CD4-positive, alpha-beta T cell (primary cell): ENCODE measurements at regions not wholly inside any gene's neighbourhood (a gene's known extent, or its start where the extent isn't known, plus 50 kb on each side); places are given as distances from the start of the nearest gene placed in this dataset.

Experiments
- ATAC-seq: fragments of 200-7000 bp; cut with Tn5 transposase; one replicate; pipeline ENCODE4 v1.10.0; 2022; ENCODE audit warnings: mild to moderate bottlenecking; ENCODE audit not compliant: poor library complexity
- CTCF ChIA-PET: fragments of 350-600 bp; sonication (Branson Sonifier 250); formaldehyde crosslinking; loops from one replicate; lab custom pipeline; 2021; ENCODE audit warnings: antibody characterized with exemption, inconsistent platforms; lab: Charles Lee
- POLR2A ChIA-PET: fragments of 350-600 bp; sonication (Branson Sonifier 250); formaldehyde crosslinking; loops from one replicate; lab custom pipeline; 2021; ENCODE audit warnings: antibody characterized with exemption, inconsistent platforms; lab: Charles Lee
- DNase-seq, 14 experiments: peaks; one replicate each; pipeline ENCODE4 v3.0.0-alpha.2; 2013 to 2020; ENCODE audit warnings: mixed read lengths in 2 of 14
- H3K27ac ChIP-seq, 2 donors: one replicate each; pipeline versions ENCODE4 v1.5.1 to v1.7.0; 2013; ENCODE audit warnings: low read length in 2 of 2, low read depth in 1 of 2, mild to moderate bottlenecking in 1 of 2
- H3K27me3 ChIP-seq, 2 experiments: 1 replicate in 1 of 2; 2 replicates in 1 of 2; pipeline versions ENCODE4 v1.6.1 to v1.7.0; 2013; ENCODE audit warnings: low read length in 2 of 2, control low read depth in 1 of 2, mild to moderate bottlenecking in 1 of 2, moderate library complexity in 1 of 2; ENCODE audit not compliant: insufficient read depth in 2 of 2, control insufficient read depth in 1 of 2
- H3K36me3 ChIP-seq: one replicate; pipeline ENCODE4 v1.6.1; 2013; ENCODE audit warnings: low read length, control low read depth; ENCODE audit not compliant: insufficient read depth
- H3K4me1 ChIP-seq: one replicate; pipeline ENCODE4 v1.6.1; 2013; ENCODE audit warnings: low read length, control low read depth; ENCODE audit not compliant: insufficient read depth
- H3K4me3 ChIP-seq: one replicate; pipeline ENCODE4 v1.5.1; 2013; ENCODE audit warnings: mild to moderate bottlenecking, low read length, moderate library complexity
- H3K9me3 ChIP-seq, 2 experiments: 1 replicate in 1 of 2; 2 replicates in 1 of 2; pipeline versions ENCODE4 v1.6.1 to v1.7.0; 2013; ENCODE audit warnings: low read length in 2 of 2, mild to moderate bottlenecking in 2 of 2, control low read depth in 1 of 2, moderate library complexity in 1 of 2; ENCODE audit not compliant: control insufficient read depth in 1 of 2, insufficient read depth in 1 of 2
- H3K27ac Mint-ChIP-seq: one replicate; pipeline ENCODE4 v1.8.0; 2020; ENCODE audit warnings: mixed read lengths
- H3K27me3 Mint-ChIP-seq: one replicate; pipeline ENCODE4 v1.8.0; 2021; ENCODE audit warnings: mixed read lengths
- H3K36me3 Mint-ChIP-seq: one replicate; pipeline ENCODE4 v1.8.0; 2021; ENCODE audit warnings: low read depth, mixed read lengths
- H3K4me1 Mint-ChIP-seq: one replicate; pipeline ENCODE4 v1.8.0; 2021; ENCODE audit warnings: low read depth, mixed read lengths
- H3K4me3 Mint-ChIP-seq: one replicate; pipeline ENCODE4 v1.8.0; 2020; ENCODE audit warnings: mild to moderate bottlenecking, mixed read lengths
- H3K9me3 Mint-ChIP-seq: one replicate; pipeline ENCODE4 v1.8.0; 2020; ENCODE audit warnings: mixed read lengths
- intact Hi-C, 2 experiments: fragments of 100-400 bp; cut with DNase I in 1 of 2; cut with micrococcal nuclease in 1 of 2; formaldehyde crosslinking; loops; one replicate each; pipeline versions ENCODE4 v1.15.1 to v1.9.0; 2023 to 2025; cut with DNase I, micrococcal nuclease
- TF ChIP-seq, protein P1 (sequence below): fragments of 200-600 bp; IDR thresholded peaks from one replicate; pipeline ENCODE4 v1.8.0; 2022; ENCODE audit warnings: antibody characterized with exemption, mild to moderate bottlenecking

- Mint-ChIP-seq H3K36me3 (no peaks in the 10 kb centered on the region), H3K27me3 (no peaks in the 10 kb centered on the region), H3K9me3 (no peaks in the 10 kb centered on the region), H3K4me3 (no peak overlapping the region), H3K4me1 (no peaks in the 10 kb centered on the region), H3K27ac (no peak overlapping the region)
- H3K4me1 ChIP-seq, result no peaks in the 10 kb centered on the region
- H3K36me3 ChIP-seq, result no peaks in the 10 kb centered on the region
- DNase-seq (no peak), ATAC-seq (no peak)
- no peaks in the 10 kb centered on the region for H3K9me3 ChIP-seq
- H3K27me3 ChIP-seq, result no peaks in the 10 kb centered on the region
- intact Hi-C loops, result loop anchor here (5.0 to 10.0 kb wide), 2 partner anchors 637 to 640 kb away; no protein-coding TSS in a partner anchor
- H3K27ac ChIP-seq, result no peak overlapping the region
- ChIA-PET POLR2A (no interaction called here), CTCF (no interaction called here)
- TF ChIP-seq, protein P1, sequence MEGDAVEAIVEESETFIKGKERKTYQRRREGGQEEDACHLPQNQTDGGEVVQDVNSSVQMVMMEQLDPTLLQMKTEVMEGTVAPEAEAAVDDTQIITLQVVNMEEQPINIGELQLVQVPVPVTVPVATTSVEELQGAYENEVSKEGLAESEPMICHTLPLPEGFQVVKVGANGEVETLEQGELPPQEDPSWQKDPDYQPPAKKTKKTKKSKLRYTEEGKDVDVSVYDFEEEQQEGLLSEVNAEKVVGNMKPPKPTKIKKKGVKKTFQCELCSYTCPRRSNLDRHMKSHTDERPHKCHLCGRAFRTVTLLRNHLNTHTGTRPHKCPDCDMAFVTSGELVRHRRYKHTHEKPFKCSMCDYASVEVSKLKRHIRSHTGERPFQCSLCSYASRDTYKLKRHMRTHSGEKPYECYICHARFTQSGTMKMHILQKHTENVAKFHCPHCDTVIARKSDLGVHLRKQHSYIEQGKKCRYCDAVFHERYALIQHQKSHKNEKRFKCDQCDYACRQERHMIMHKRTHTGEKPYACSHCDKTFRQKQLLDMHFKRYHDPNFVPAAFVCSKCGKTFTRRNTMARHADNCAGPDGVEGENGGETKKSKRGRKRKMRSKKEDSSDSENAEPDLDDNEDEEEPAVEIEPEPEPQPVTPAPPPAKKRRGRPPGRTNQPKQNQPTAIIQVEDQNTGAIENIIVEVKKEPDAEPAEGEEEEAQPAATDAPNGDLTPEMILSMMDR, result no peak
- no peak overlapping the region for H3K4me3 ChIP-seq
Observed at GRCh38 chr6:119974430-119975159, 625.0 kb upstream of the MAN1A1 start.

- no peaks in the 10 kb centered on the region for H3K36me3 ChIP-seq
- ChIA-PET CTCF (no interaction called here), POLR2A (no interaction called here)
- H3K4me3 ChIP-seq, result no peak overlapping the region
- TF ChIP-seq, protein P1, result no peak
- Mint-ChIP-seq H3K36me3 (no peaks in the 10 kb centered on the region), H3K4me1 (no peaks in the 10 kb centered on the region), H3K27ac (no peak overlapping the region), H3K27me3 (no peaks in the 10 kb centered on the region), H3K9me3 (no peaks in the 10 kb centered on the region), H3K4me3 (no peak overlapping the region)
- H3K9me3 ChIP-seq, result no peaks in the 10 kb centered on the region
- DNase-seq, result peak in 2 of 14 experiments; percentile 1 to 13
- H3K27me3 ChIP-seq, result no peaks in the 10 kb centered on the region
- ATAC-seq, result no peak
- intact Hi-C loops, result no loop called here
- no peak overlapping the region for H3K27ac ChIP-seq
- no peaks in the 10 kb centered on the region for H3K4me1 ChIP-seq
Observed at GRCh38 chr6:119966484-119966883, 616.9 kb upstream of the MAN1A1 start.

- DNase-seq (no peak), ATAC-seq (no peak)
- Mint-ChIP-seq H3K27me3 (no peaks in the 10 kb centered on the region), H3K9me3 (no peaks in the 10 kb centered on the region), H3K27ac (no peak overlapping the region), H3K4me3 (no peak overlapping the region), H3K4me1 (no peaks in the 10 kb centered on the region), H3K36me3 (no peaks in the 10 kb centered on the region)
- TF ChIP-seq, protein P1, result no peak
- Histone ChIP-seq H3K9me3 (no peaks in the 10 kb centered on the region), H3K27me3 (no peaks in the 10 kb centered on the region), H3K4me3 (no peak overlapping the region), H3K27ac (no peak overlapping the region), H3K4me1 (no peaks in the 10 kb centered on the region), H3K36me3 (no peaks in the 10 kb centered on the region)
- intact Hi-C loops, result no loop called here
- CTCF ChIA-PET, result no interaction called here
- POLR2A ChIA-PET, result no interaction called here
Observed at GRCh38 chr6:119965900-119966299, 616.3 kb upstream of the MAN1A1 start.
